ENCODE measurements at regions not wholly inside any gene's neighbourhood (a gene's known extent, or its start where the extent isn't known, plus 50 kb on each side); places are given as distances from the start of the nearest gene placed in this dataset.

GRCh38 chr4:156673483-156673882 is 298.1 kb downstream of the PDGFC start:
- TF ChIP-seq CTCF (IDR thresholded peaks at IDR 0.05 in 8 of 11, conservative IDR thresholded peaks at IDR 0.05 in 3 of 11) (no peak), POLR2A (IDR thresholded peaks at IDR 0.05) (no peak), POLR2AphosphoS5 (IDR thresholded peaks at IDR 0.05) (no peak)
- Histone ChIP-seq H3K9me3 (no peaks in the 10 kb centered on the region), H3K27me3 (replicated peaks in 1 of 7) (no peaks in the 10 kb centered on the region), H3K36me3 (no peaks in the 10 kb centered on the region), H3K4me3 (no peak overlapping the region), H3K27ac (no peak overlapping the region), H3K4me1 (no peaks in the 10 kb centered on the region)
- WGBS, 5 donors, result 76 to 89% (median 87%) methylated on average over 4 of the region's 4 CpGs
- intact Hi-C loops (cut with DNase I; ENCODE audit: low total_unique reads), result no loop called here
- DNase-seq, result no peak

- DNase-seq, result no peak
- H3K4me3 ChIP-seq, result no peak overlapping the region
- WGBS, 5 donors, result 58 to 71% (median 64%) methylated on average over 6 of the region's 6 CpGs
- intact Hi-C loops (cut with DNase I; ENCODE audit: low total_unique reads), result no loop called here
- TF ChIP-seq CTCF (IDR thresholded peaks at IDR 0.05 in 8 of 11, conservative IDR thresholded peaks at IDR 0.05 in 3 of 11) (no peak), POLR2A (IDR thresholded peaks at IDR 0.05) (no peak), POLR2AphosphoS5 (IDR thresholded peaks at IDR 0.05) (no peak)
- H3K27ac ChIP-seq, result no peak overlapping the region
- no peaks in the 10 kb centered on the region for H3K9me3 ChIP-seq
- H3K4me1 ChIP-seq, result no peaks in the 10 kb centered on the region
- no peaks in the 10 kb centered on the region for H3K36me3 ChIP-seq
- H3K27me3 ChIP-seq (replicated peaks in 1 of 7), result no peaks in the 10 kb centered on the region
These were observed 298.9 kb downstream of the PDGFC start for GRCh38 chr4:156672492-156673305.

- no peaks in the 10 kb centered on the region for H3K27me3 ChIP-seq (replicated peaks in 1 of 7)
- H3K27ac ChIP-seq, result no peak overlapping the region
- intact Hi-C loops (cut with DNase I; ENCODE audit: low total_unique reads), result no loop called here
- no peak overlapping the region for H3K4me3 ChIP-seq
- DNase-seq, result no peak
- TF ChIP-seq POLR2A (IDR thresholded peaks at IDR 0.05), result no peak
- no peak for TF ChIP-seq POLR2AphosphoS5 (IDR thresholded peaks at IDR 0.05)
- TF ChIP-seq CTCF (IDR thresholded peaks at IDR 0.05 in 8 of 11, conservative IDR thresholded peaks at IDR 0.05 in 3 of 11), result no peak
- no peaks in the 10 kb centered on the region for H3K9me3 ChIP-seq
- no peaks in the 10 kb centered on the region for H3K36me3 ChIP-seq
- WGBS, 5 donors, result 79 to 85% (median 82%) methylated on average over 3 of the region's 3 CpGs
- no peaks in the 10 kb centered on the region for H3K4me1 ChIP-seq
These were observed 305.7 kb downstream of the PDGFC start for GRCh38 chr4:156665780-156666366.

- Histone ChIP-seq H3K36me3 (no peaks in the 10 kb centered on the region), H3K4me3 (no peak overlapping the region), H3K27me3 (replicated peaks in 1 of 7) (no peaks in the 10 kb centered on the region), H3K4me1 (no peaks in the 10 kb centered on the region), H3K27ac (no peak overlapping the region), H3K9me3 (no peaks in the 10 kb centered on the region)
- DNase-seq, result no peak
- intact Hi-C loops (cut with DNase I; ENCODE audit: low total_unique reads), result no loop called here
- WGBS, 5 donors, result 62 to 85% (median 73%) methylated on average over 1 of the region's 1 CpG
- no peak for TF ChIP-seq CTCF (IDR thresholded peaks at IDR 0.05 in 8 of 11, conservative IDR thresholded peaks at IDR 0.05 in 3 of 11)
- no peak for TF ChIP-seq POLR2AphosphoS5 (IDR thresholded peaks at IDR 0.05)
- no peak for TF ChIP-seq POLR2A (IDR thresholded peaks at IDR 0.05)
These were observed 307.9 kb downstream of the PDGFC start for GRCh38 chr4:156663663-156664062.

All from spleen (tissue), 11 donors.